ENCODE measurements at regions not wholly inside any gene's neighbourhood (a gene's known extent, or its start where the extent isn't known, plus 50 kb on each side); places are given as distances from the start of the nearest gene placed in this dataset.
A peak's percentile ranks its signal among the peaks of the same experiment; 100 is the strongest.
"Not testable (repeated sequence)": the region's sequence is repeated elsewhere in the genome, so short reads cannot be mapped to it uniquely, and the experiment has no call there.

GRCh38 chr9:38518826-38519225 lies 94.6 kb upstream of the IGFBPL1 start:
- no peak for DNase-seq

- peak; percentile 8 for DNase-seq
Measured at GRCh38 chr9:38516273-38516672, 92.0 kb upstream of the IGFBPL1 start.

- not testable (repeated sequence) for DNase-seq
Measured at GRCh38 chr9:38515055-38515454, 90.8 kb upstream of the IGFBPL1 start.

GRCh38 chr9:38510340-38510739 lies 86.1 kb upstream of the IGFBPL1 start:
- not testable (repeated sequence) for DNase-seq

GRCh38 chr9:38507587-38507986 lies 83.3 kb upstream of the IGFBPL1 start:
- DNase-seq, result no peak

- DNase-seq, result not testable (repeated sequence)
Measured at GRCh38 chr9:38500171-38500570, 75.9 kb upstream of the IGFBPL1 start.

GRCh38 chr9:38498551-38498950 lies 74.3 kb upstream of the IGFBPL1 start:
- not testable (repeated sequence) for DNase-seq

- no peak for DNase-seq
Measured at GRCh38 chr9:38489057-38489456, 64.8 kb upstream of the IGFBPL1 start.

- DNase-seq, result no peak
Measured at GRCh38 chr9:38488156-38488698, 64.0 kb upstream of the IGFBPL1 start.

GRCh38 chr9:38487418-38488155 lies 63.3 kb upstream of the IGFBPL1 start:
- DNase-seq, result not testable (repeated sequence)

GRCh38 chr9:38486837-38487236 lies 62.6 kb upstream of the IGFBPL1 start:
- DNase-seq, result no peak

GRCh38 chr9:38486056-38486615 lies 61.9 kb upstream of the IGFBPL1 start:
- DNase-seq, result no peak

GRCh38 chr9:38484076-38484665 lies 59.9 kb upstream of the IGFBPL1 start:
- not testable (repeated sequence) for DNase-seq

GRCh38 chr9:38482918-38483592 lies 58.8 kb upstream of the IGFBPL1 start:
- DNase-seq, result no peak

- no peak for DNase-seq
Measured at GRCh38 chr9:38478211-38478610, 54.0 kb upstream of the IGFBPL1 start.

GRCh38 chr9:38474476-38474875 lies 50.2 kb upstream of the IGFBPL1 start:
- DNase-seq, result not testable (repeated sequence)
